PC-3 (cell line): ENCODE measurements at regions not wholly inside any gene's neighbourhood (a gene's known extent, or its start where the extent isn't known, plus 50 kb on each side); places are given as distances from the start of the nearest gene placed in this dataset.

ENCODE experiments used
- CTCF ChIP-seq: fragments of 300-600 bp; sonication (generic); conservative IDR thresholded peaks from 2 replicates; pipeline ENCODE4 v1.5.1; 2017; ENCODE audit warnings: antibody characterized with exemption, low read depth, mild to moderate bottlenecking, low read length
- EZH2phosphoT487 ChIP-seq: fragments of 300-600 bp; sonication (generic); IDR thresholded peaks from 2 replicates; pipeline ENCODE4 v1.6.1; 2018; ENCODE audit warnings: mild to moderate bottlenecking, antibody characterized with exemption, low read length, borderline replicate concordance

DNA sequence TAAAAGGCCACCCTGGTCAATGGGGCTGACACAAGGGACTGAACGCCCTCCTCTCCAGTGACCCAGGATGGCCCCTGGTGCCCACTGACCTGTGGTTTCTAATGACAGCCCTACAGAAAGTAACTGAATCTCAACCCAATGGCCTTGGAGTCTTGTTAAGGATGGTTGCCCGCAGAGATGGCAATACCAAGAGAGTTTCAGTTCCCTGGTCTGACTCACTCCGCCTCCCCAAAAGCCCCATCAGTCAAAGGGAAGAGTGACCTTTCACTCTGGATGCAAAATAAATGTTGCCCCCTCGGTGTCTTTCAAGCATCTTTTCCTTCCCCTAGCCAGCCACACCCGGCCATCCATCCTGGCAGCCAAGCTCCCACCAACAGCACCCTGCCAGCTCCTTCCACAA lies 57.7 kb upstream of the ISX start:
- TF ChIP-seq CTCF = no peak
- no peak for TF ChIP-seq EZH2phosphoT487
